ENCODE measurements at regions not wholly inside any gene's neighbourhood (a gene's known extent, or its start where the extent isn't known, plus 50 kb on each side); places are given as distances from the start of the nearest gene placed in this dataset.

- no peak for TF ChIP-seq POLR2A (IDR thresholded peaks at IDR 0.05; ENCODE audit: low read length)
- TF ChIP-seq GATA1 (IDR thresholded peaks at IDR 0.05; ENCODE audit: low read depth, low read length): no peak
These were observed 60.3 kb upstream of the CFAP46 start for GRCh38 chr10:133002685-133003084.
